HG02970 (cell line): ENCODE measurements at regions not wholly inside any gene's neighbourhood (a gene's known extent, or its start where the extent isn't known, plus 50 kb on each side); places are given as distances from the start of the nearest gene placed in this dataset.
A peak's percentile ranks its signal among the peaks of the same experiment; 100 is the strongest.

ENCODE experiments used
- ATAC-seq: cut with Tn5 transposase; IDR thresholded peaks from one replicate; pipeline ENCODE4 v1.9.1; 2021; ENCODE audit warnings: mild to moderate bottlenecking, moderate library complexity, moderate number of reproducible peaks; ENCODE audit not compliant: unreplicated experiment, low FRiP score

DNA sequence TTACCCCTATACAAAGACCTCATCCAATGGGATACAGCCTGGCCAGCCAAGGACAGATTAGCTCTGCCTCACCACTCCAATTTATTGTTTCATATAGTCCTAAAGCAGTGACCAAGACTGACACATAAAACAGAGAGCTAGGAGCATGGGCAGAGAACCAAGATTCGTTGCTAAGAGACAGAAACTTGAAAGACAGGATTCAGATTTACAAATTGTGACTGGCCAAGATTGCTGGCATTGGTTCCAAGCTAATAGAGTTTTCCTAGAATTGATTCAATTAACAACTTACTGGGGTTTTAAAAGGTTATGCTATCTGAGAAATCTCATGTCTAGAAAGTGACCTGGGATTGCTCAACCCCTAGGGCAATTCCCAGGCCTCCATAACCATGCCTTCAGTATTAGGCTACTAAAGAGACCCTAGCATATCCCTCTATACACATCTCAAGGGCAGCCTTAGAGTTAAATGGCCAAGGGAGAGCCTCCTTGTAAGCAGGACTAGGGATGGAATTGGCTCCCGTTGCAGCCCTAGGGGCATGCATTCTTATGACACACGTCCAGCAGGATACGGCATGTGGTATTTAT is 75.6 kb downstream of the ICOS start:
- no peak for ATAC-seq

DNA sequence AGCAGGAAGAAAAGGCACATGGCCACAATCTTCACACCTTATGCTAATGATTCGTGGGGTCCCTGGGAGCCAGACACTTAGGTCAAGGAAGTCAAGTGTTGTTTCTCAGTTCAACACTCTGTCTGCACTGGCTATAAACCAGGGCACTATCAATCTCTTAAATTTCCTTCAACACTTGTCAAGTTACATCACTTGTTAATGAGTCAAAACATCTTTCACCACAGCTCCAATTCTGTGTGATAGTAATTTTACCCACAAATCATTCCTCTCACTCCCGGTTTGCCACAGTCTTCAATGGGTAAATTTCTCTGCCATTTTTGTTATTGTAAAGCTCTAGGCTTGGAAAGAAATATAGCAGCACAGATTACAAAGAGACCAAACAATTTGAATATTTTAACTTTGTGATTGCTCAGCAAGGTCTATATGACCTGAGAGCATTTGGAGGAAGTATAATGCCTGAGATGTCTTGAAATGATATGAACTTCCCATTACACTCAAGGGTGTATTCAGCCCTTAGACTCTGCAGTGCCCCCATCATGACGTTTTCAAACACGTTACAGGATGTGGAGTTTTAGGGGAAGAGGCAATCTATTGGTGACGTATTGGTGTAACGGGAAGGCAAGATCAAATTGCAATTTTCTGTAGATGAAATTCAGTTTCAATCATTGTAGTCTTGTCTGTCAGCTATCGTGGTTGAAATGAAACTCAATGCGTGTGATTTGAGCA is 78.7 kb downstream of the ICOS start:
- ATAC-seq = no peak

GRCh38 chr2:204018717-204019116 is 82.2 kb downstream of the ICOS start:
- no peak for ATAC-seq

GRCh38 chr2:204019572-204020501 is 83.3 kb downstream of the ICOS start:
- no peak for ATAC-seq

DNA sequence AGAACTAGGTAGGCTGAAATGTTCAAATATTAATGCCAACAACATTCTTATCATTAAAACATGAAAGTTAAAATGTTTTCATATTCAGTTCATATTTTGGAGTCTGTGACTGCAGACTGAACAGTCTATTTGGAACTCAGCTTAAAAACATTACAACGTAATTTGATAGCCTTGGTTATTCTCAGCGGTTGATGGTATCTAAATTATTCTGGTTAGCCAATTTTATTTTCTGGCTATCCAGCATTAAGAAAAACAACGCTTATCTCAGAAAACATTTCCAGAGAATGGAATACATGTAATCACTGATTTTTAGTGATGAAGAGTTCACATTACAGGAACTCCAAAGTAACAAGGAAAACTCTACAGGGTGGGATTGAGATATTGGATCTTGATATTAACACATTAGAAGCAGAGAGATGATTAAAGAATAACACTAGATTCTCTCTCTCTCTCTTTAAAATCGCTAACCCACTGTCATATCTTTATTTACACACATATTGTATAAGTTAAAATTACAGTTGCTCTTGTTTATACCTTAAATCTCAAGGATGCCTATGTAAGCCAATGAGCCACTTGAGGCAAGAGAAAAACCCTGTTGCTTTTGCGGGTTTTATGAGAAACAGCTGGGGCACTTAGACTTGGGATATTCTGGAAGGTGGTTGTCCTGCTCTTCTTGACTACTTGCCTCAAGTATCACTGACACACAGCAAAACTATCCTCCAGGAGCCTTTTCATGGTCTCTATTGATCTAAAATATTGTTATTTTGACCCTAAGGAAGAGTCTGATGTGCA is 84.9 kb downstream of the ICOS start:
- no peak for ATAC-seq

- no peak for ATAC-seq
These were observed 86.0 kb downstream of the ICOS start for GRCh38 chr2:204022550-204022949.

- no peak for ATAC-seq
These were observed 86.5 kb downstream of the ICOS start for GRCh38 chr2:204023088-204023487.

GRCh38 chr2:204024503-204024902 is 87.9 kb downstream of the ICOS start:
- ATAC-seq = no peak

GRCh38 chr2:204024906-204025475 is 88.4 kb downstream of the ICOS start:
- no peak for ATAC-seq

- no peak for ATAC-seq
These were observed 89.7 kb downstream of the ICOS start for GRCh38 chr2:204026294-204026693.

GRCh38 chr2:204027091-204027490 is 90.5 kb downstream of the ICOS start:
- ATAC-seq = peak; percentile 87

- no peak for ATAC-seq
These were observed 93.8 kb downstream of the ICOS start for GRCh38 chr2:204030322-204030721.

GRCh38 chr2:204031056-204031455 is 94.5 kb downstream of the ICOS start:
- no peak for ATAC-seq

GRCh38 chr2:204032301-204032700 is 95.7 kb downstream of the ICOS start:
- no peak for ATAC-seq

GRCh38 chr2:204033611-204034495 is 97.3 kb downstream of the ICOS start:
- no peak for ATAC-seq

DNA sequence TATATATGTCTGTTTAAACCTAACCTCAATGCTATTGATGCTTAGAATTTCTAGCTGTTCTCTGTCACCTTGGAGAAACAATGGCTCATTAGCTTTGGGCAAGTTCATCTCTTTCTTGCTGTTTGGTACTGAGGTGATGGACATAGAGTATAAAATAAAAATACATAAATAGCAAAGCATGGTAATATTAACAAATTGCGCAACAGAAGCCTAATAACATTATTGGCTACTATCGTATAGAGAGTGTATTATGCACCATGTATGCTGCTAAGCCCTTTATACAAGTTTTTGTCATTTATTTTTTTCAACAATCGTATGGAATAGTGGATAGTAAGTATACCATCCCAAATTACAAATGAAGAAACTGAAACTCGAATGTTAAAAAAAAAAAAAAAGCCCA is 100.1 kb downstream of the ICOS start:
- ATAC-seq = no peak

DNA sequence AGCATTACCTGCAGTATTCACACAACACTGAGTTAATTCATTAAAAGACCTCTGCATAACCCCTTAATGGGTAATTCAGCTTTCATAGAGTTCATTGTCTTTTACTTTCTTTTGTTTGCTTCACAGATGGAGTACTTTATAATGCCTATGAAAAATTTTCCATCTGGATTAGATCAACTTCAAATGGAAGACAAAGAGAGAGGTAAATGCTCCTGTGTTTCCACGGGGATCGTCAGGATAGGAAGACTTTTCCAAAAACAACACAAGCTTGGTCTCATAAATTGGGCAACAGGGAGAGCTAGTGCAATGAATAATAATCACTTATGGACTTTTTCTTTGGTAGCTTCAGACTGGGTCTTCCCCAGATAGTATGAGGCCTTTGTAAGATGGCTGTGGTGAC is 100.7 kb downstream of the ICOS start:
- no peak for ATAC-seq

DNA sequence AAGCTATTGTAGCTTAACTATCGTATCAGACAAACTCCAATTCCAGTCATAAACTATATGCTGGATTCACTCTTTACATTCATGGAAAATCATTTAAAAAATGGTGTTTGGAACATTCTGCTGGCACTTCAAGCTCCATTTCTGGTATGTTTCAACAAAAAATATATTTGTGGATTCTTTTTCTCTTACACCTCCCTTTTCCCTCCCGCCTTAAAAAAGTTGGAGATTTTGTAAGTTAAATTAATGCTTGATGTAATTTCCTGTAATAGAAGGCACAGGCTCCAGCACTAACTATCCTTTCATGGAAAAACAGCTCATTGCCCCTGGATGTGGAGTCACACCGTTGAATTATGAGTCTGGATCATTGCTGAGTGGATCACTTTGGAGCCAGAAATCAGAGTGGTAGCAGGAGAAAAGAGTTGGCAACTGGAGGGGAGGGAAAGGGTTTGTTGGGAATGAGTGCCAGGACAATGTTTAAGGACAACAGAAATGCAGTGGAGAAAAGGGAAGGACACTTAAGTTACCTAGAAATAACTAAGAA is 102.8 kb downstream of the ICOS start:
- no peak for ATAC-seq

DNA sequence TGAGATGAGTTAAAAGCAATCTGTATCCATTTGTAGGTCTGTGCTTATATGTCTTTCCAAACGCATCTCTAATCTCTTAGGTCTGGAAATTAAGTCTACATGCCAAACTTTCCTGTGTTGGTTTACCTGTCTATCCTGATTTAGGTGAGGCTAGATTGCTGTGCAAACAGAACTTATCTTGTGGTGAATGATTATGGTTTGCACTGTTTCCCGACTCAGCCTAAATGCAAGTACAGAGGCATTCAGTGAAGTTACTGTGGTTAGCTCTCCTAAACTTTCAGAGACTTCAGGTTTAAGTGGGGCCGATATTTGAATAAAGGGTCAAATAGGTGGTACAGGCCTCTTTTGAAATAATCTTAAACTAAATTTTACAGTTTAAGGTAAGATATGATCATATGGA is 103.5 kb downstream of the ICOS start:
- no peak for ATAC-seq
